ENCODE measurements at regions not wholly inside any gene's neighbourhood (a gene's known extent, or its start where the extent isn't known, plus 50 kb on each side); places are given as distances from the start of the nearest gene placed in this dataset.
A peak's percentile ranks its signal among the peaks of the same experiment; 100 is the strongest.

DNA sequence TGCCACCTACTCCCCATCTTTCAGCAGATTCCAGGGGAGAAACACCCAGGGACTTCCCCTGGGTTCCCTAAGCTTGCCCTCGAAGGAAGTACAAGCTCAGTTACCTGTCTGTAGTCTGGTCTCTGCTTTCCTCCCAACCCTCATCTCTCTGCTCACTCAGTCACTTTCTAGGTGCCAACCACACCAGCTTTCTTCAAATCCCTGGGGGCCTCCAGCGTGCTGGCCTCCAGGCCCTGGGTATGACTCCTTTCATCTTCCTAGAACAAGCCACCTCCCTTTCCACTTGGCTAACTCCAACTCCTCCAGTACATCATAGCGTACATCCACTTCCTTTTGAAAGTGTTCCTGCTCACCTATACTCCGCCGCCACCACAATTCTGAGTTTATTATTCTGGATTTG is 222.6 kb downstream of the SNX18 start:
- DNase-seq: no peak

DNA sequence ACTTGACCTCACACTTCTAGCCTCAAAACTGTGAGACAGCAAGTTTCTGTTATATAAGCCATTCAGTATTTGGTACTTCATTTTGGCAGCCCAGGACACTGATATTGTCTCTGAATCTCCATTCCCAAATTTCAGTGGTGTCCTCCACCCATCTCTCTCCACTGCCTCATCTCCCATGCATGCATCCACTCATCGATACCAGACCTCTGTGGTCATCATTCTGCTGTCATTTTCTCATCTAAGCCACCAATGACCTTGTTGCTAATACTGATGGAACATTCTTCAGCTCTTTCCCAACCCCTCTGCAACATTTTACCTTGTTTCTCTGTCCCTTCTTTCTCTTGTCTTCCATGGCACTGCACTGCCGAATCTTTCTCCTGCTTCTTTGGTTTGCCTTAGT is 221.8 kb downstream of the SNX18 start:
- DNase-seq: no peak

DNA sequence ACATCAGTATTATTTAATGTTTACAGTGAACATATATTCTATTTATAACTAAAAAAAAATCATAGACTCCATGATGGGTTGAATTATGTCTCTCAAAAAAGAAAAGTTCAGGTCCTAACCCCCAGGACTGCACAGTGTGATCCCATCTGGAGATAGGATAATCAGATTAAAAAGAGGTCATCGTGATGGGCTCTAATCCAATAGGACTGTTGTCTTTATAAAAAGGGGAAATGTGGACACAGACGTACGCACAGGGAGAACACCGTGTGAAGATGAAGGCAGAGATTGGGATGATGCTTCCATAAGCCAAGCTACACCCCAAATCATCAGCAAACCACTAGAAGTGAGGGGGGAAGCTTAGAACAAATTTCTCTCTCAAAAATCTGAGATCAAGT is 221.4 kb downstream of the SNX18 start:
- DNase-seq: no peak

DNA sequence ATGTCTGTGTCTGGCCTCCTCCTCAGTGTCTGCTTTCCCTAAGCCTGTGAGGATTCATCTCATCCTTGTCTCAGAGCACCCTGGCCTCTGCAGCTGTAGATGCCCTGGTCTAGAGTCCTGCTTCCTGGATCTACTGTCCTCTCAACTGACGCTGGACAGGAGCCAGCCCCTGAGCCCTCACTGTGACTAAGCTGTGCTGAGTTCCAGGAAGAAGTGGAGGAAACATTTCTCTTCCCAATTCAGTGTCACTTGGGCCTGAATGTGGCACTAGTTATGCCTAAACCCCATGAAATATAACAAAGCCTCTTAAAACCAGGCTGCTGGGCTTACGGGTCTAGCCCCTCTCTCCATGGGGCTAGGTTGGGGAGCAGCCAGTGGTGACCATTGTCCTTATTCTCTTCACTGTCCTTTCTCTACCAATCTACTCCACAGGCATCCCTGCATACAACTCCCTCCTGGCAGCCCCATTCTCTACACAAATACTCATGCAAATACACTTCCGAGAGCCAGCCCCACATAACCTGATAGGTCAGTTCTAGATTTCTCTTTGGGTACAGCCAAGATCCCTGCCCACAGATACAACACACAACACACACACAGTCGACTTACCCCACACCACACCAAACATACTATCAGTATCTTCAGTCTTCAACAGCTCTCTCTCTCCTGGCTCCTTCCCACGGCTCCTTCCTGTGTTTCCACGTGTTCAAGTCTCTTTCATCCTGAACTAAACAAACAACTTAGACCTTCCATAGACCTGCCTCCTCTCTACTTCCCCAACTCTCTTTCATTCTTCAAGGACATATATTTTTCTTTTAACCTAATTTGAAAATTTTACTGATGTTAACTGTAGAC is 220.8 kb downstream of the SNX18 start:
- peak; percentile 55 for DNase-seq

DNA sequence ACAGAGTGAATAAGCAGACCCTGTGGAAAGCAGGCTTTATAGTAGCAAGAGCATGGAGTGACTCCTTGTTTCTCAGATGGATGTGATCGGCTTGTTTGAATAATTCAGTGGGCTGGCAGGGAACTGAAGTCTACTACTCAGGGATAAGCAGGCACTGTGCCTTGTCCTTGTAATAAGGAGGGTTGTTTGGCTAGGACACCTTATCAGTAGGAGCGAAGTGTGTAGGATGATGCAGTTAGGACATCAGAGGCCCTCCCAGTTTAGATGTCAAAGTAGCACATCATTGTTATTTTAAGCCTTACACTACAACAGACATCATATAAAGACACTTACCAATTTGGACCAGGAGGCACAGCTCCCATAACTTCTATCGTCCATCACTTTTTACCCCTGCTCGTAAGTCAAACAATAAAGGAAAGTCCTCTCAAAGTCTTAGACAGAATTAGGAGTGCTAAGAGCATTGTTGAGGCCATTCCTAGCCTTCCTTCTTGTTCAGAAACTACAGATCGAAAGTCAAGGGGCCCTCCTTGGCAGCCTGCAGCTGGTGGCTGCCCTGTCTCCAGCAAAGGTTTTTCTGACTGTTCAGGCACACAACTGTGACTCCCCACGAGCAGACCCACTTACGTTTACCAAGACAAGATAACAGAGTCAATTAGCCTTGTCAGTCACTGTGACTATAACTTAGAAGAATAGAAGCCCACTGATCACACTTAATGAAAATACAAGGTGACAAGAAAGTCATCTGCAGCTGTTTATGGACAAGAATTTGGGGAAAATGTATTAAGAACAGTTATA is 218.6 kb downstream of the SNX18 start:
- DNase-seq: no peak

- no peak for DNase-seq
These were observed 215.5 kb downstream of the SNX18 start for GRCh38 chr5:54733101-54733500.

- no peak for DNase-seq
These were observed 214.5 kb downstream of the SNX18 start for GRCh38 chr5:54732108-54732507.

GRCh38 chr5:54728588-54728915 is 211.0 kb downstream of the SNX18 start:
- no peak for DNase-seq

GRCh38 chr5:54727874-54728587 is 210.5 kb downstream of the SNX18 start:
- DNase-seq: peak; percentile 66

DNA sequence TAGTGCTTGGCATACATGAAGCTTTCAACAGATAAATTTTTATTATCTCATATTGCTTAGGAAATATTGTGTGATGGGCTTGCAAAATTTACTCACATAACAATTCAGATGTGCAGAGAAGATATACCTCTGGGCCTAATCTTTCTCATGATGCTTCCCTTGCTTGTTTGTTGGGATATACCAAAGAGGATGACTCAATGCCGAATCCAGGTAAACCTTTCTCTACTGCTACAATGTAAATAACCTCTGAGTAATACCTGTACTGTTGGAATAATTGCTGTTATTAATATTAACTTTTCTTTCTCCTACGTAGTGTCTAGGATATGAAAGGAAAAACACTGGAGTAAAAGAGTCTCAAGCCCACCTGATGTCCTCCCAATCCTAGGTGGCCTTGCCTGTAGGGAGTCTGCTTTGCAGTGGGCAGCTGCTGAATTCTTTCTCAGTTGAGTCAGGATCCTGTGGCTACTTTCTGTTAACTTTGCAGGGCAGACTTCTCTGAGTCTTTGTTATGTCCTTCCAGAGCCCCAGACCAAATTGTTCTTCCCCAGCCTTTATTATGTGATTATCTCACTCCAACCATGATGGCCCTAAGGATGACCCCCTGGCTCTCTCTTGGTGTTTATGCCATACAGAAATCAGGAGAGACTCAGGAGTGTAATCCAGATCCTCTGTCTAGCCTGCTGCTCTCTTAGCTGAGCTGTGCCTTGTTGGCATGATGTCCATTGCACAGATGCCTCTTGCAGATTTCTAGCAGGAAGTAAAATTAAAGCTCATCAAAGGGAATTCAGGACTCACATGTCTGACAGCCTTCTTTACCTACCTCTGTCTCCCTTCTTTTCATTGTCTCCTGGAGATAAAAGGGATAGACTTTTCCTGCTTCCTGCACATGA is 208.1 kb downstream of the SNX18 start:
- DNase-seq: no peak

DNA sequence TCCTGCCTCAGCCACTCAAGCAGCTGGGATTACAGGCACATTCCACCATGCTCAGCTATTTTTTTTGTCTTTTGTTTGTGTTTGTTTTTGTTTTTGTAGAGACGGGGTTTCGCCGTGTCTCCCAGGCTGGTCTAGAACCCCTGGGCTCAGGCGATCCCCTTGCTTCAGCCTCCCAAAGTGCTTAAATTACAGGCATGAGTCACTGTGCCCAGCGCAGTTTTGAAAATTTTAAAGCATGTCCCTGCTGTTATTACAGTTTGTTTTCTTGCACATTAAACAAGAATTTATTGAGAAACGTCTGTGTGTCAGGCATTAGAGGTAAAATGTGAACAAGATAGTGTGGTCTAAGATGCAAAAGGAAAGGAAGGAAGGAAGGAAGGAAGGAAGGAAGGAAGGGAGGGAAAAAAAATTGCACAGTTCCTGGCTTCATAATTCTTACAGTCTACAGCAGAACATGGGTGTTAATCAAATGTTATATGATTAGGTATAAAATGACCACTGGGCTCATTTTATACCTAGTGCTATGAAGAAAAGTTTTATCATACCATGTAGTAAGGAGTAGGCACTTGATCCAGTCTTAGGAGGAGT is 205.4 kb downstream of the SNX18 start:
- DNase-seq: no peak

DNA sequence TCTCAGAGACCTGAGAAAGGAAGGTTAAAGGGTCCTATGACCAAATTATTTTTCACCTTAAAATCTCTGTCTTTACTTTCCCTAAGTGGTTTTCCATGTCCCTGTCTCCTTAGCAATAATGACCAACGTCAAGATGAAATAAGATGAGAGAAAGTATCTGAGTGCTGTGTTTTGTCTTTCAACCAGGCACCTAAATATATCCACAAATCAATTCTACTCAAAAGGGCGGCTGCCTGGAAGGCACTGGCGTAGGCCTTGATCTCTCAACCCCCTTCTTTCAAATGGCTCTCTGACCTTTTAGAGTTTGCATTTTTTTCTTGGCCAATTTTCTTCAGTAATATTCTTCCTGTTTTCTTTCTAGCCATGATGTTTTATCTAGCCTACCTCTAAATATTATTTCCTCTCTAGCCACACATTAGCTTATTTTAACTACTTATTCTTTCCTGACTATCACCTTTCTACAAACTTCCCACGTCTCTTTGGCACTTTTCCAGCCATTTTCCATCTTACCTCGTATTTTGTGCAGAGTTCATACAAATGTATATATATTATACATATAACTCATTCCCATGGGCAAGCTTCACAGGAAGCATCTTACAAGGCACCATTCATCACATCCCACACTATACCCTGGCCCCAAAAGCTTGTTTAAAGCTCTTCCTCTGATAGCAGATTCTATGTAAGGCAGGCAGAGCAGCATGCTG is 204.5 kb downstream of the SNX18 start:
- no peak for DNase-seq

GRCh38 chr5:54721116-54721515 is 203.6 kb downstream of the SNX18 start:
- no peak for DNase-seq

DNA sequence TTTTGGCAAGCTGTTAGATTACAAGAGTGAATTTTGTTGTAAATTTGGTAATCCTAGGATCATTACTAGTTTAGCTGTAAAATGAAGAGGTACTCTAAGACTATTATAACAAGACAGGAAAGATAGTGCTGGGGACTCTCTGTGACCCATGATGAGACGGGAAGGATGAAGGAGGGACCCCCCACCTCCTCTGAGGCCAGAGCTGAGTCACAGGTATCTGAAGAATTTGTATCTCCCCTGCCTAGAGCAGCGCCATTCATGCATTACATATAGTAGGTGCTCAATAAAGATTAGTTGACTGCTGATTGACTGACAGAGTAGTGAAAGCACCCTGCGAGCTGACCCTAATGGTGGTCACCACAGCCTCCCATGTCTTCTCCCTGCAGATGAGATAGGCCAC is 202.8 kb downstream of the SNX18 start:
- DNase-seq: no peak

DNA sequence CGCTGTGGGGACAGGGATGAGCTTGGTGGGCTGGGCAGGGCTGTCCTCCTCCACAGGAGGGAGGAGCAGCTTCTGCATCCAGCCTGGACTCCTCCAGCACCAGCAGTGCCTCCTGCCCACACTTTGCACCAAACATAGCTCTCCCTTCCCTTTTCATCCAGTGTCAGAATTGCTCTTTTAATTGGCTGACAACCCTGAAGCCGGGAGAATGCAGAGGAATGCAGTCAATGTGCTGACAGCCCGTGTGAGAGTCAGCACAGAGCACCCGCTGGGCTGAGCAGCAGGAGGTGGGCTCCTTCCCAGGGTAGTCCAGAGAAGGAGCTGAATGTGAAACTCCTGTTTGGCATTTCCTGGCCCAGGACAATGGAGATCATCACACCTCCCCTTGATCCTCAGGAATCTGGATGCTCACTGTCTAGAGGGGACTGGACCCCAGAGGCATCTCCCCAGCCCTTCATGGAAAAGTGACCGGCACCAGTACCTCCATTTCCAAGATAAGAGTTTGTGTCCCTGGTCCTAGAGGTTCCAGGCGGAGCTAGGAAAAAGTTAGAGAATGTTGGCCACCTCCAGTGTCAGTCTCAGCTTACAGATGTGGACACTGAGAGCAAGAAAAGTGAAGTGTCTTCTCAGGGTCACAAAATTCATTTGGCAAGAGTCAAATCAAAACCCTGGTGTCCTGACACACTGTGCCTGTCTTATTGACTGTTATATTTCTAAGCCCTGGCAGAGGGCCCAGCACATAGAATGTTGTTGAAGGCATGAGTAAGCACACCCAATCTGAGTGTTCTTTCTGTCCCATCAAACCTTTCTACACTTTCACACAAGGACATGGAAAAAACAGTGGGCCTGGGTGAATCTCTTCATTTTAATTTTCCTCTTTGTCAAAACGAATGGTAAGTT is 202.1 kb downstream of the SNX18 start:
- DNase-seq: no peak

- DNase-seq: no peak
These were observed 201.1 kb downstream of the SNX18 start for GRCh38 chr5:54718656-54719055.

DNA sequence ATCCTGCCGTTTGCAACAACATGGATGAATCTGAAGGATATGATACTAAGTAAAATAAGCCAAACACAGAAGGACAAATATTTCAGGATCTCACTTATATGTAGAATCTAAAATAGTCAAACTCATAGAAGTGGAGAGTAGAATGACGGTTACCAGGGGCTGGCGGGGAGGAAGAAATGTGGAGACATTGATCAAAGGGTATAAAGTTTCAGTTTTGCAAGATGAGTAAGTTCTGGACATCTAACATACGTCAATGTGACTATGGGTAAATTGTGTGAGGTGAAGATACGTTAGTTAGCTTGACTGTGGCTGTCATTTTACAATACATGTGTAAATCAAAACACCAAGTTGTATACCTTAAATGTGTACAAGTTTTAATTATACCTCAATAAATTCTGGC is 200.3 kb downstream of the SNX18 start:
- DNase-seq: no peak

GRCh38 chr5:54717459-54717858 is 199.9 kb downstream of the SNX18 start:
- DNase-seq: no peak

GRCh38 chr5:54713923-54714581 is 196.5 kb downstream of the SNX18 start:
- DNase-seq: no peak

DNA sequence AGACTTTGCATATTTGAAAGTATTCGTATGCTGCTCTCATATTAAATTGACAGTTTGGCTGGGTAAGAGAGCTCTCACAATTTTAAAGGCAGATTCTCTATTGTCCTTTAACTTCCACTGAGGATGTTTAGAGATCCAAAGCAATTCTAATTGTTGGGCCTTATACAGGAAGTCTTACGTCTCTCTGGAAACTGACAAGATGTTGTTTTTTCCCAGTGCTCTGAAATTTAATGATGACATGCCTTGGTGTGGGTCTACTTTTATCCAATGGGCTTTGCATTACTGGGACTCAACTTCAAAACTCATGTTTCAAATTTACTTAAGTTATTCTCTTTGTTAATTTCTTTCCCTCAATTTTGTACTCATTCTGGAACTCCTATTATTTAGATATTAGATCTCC is 191.5 kb downstream of the SNX18 start:
- no peak for DNase-seq
